HepG2 (cell line): ENCODE measurements at regions not wholly inside any gene's neighbourhood (a gene's known extent, or its start where the extent isn't known, plus 50 kb on each side); places are given as distances from the start of the nearest gene placed in this dataset.

ENCODE experiments used
- MYC ChIP-seq: sonication (generic); formaldehyde crosslinking; IDR thresholded peaks from 2 replicates; pipeline ENCODE4 v1.9.0; 2021; ENCODE audit warnings: missing genetic modification reagents, borderline replicate concordance
- ZNF260 ChIP-seq: sonication (generic); formaldehyde crosslinking; IDR thresholded peaks from 2 replicates; pipeline ENCODE4 v1.4.0; 2020; ENCODE audit warnings: missing genetic modification reagents, low read depth, mild to moderate bottlenecking, borderline replicate concordance
- ZNF331 ChIP-seq: sonication (generic); formaldehyde crosslinking; IDR thresholded peaks from 2 replicates; pipeline ENCODE4 v1.4.0; 2020; ENCODE audit warnings: missing genetic modification reagents
- ZNF678 ChIP-seq: sonication (generic); formaldehyde crosslinking; IDR thresholded peaks from 2 replicates; pipeline ENCODE4 v1.4.0; 2020; ENCODE audit warnings: mild to moderate bottlenecking, missing genetic modification reagents

DNA sequence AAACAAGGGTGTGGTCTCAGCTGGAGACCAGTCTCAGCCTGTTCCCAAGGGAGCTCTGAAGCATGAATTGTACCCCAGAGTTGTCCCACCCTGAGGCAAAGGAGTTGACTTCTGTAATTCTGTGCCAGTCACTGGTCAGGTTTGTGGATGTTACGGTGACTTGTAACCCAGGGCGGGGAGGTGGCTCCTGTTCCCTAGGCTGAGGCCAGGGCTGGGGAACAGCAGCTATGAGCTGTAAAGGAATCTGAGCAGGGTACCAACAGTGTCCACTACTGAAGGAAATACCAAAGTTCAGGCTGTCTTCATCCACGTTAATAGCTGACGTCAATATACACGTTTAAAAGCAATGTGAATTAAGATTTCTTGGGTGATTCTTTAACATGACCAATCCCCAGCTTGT is 266.2 kb downstream of the ABHD5 start:
- TF ChIP-seq ZNF331 (CRISPR knock-in tag) (no peak), ZNF678 (CRISPR knock-in tag) (no peak), ZNF260 (CRISPR knock-in tag) (no peak), MYC (no peak)
